CD4-positive, alpha-beta T cell treated with Interleukin-4 for 1 hour (primary cell): ENCODE measurements at regions not wholly inside any gene's neighbourhood (a gene's known extent, or its start where the extent isn't known, plus 50 kb on each side); places are given as distances from the start of the nearest gene placed in this dataset.
"Not testable (repeated sequence)": the region's sequence is repeated elsewhere in the genome, so short reads cannot be mapped to it uniquely, and the experiment has no call there.

Experiments
- DNase-seq, 2 donors: peaks; one replicate each; pipeline ENCODE4 v3.0.0-alpha.2; 2020 to 2022

- DNase-seq = no peak
Measured at GRCh38 chr21:14677013-14677412, 130.9 kb upstream of the SAMSN1 start.

- DNase-seq = peak; percentile 38 to 68
Measured at GRCh38 chr21:14675774-14676530, 129.8 kb upstream of the SAMSN1 start.

GRCh38 chr21:14673649-14674048 lies 127.5 kb upstream of the SAMSN1 start:
- no peak for DNase-seq

GRCh38 chr21:14672466-14672865 lies 126.4 kb upstream of the SAMSN1 start:
- DNase-seq = no peak

GRCh38 chr21:14670409-14670808 lies 124.3 kb upstream of the SAMSN1 start:
- no peak for DNase-seq

- not testable (repeated sequence) for DNase-seq
Measured at GRCh38 chr21:14669092-14669491, 123.0 kb upstream of the SAMSN1 start.

GRCh38 chr21:14657241-14658008 lies 111.3 kb upstream of the SAMSN1 start:
- no peak for DNase-seq

- DNase-seq = no peak
Measured at GRCh38 chr21:14646893-14647292, 100.8 kb upstream of the SAMSN1 start.

- DNase-seq = no peak
Measured at GRCh38 chr21:14645702-14646101, 99.6 kb upstream of the SAMSN1 start.

GRCh38 chr21:14632359-14632758 lies 86.2 kb upstream of the SAMSN1 start:
- DNase-seq = no peak

- DNase-seq = peak in 1 of 2 donors; percentile 50
Measured at GRCh38 chr21:14630556-14631069, 84.5 kb upstream of the SAMSN1 start.

- no peak for DNase-seq
Measured at GRCh38 chr21:14629461-14629860, 83.3 kb upstream of the SAMSN1 start.

GRCh38 chr21:14623079-14623478 lies 77.0 kb upstream of the SAMSN1 start:
- DNase-seq = not testable (repeated sequence)

GRCh38 chr21:14620152-14620551 lies 74.0 kb upstream of the SAMSN1 start:
- DNase-seq = no peak

- DNase-seq = no peak
Measured at GRCh38 chr21:14617871-14618270, 71.8 kb upstream of the SAMSN1 start.

GRCh38 chr21:14617040-14617393 lies 70.9 kb upstream of the SAMSN1 start:
- no peak for DNase-seq

GRCh38 chr21:14616380-14617039 lies 70.4 kb upstream of the SAMSN1 start:
- DNase-seq = no peak

- no peak for DNase-seq
Measured at GRCh38 chr21:14615359-14615974, 69.4 kb upstream of the SAMSN1 start.

GRCh38 chr21:14614287-14614686 lies 68.2 kb upstream of the SAMSN1 start:
- no peak for DNase-seq

GRCh38 chr21:14613486-14614224 lies 67.5 kb upstream of the SAMSN1 start:
- no peak for DNase-seq

GRCh38 chr21:14610119-14610518 lies 64.0 kb upstream of the SAMSN1 start:
- DNase-seq = not testable (repeated sequence)

- no peak for DNase-seq
Measured at GRCh38 chr21:14609274-14609673, 63.2 kb upstream of the SAMSN1 start.
